HUES6 (cell line): ENCODE measurements at regions not wholly inside any gene's neighbourhood (a gene's known extent, or its start where the extent isn't known, plus 50 kb on each side); places are given as distances from the start of the nearest gene placed in this dataset.

Experiments used
- H3K27ac ChIP-seq: 2 replicates; pipeline ENCODE4 v1.7.0; 2013; ENCODE audit warnings: low read depth, mild to moderate bottlenecking, low read length, inconsistent platforms
- H3K27me3 ChIP-seq: 2 replicates; pipeline ENCODE4 v1.6.1; 2013; ENCODE audit warnings: low read length; ENCODE audit not compliant: control insufficient read depth, insufficient read depth
- H3K36me3 ChIP-seq: 2 replicates; pipeline ENCODE4 v1.6.1; 2013; ENCODE audit warnings: low read length; ENCODE audit not compliant: control insufficient read depth, insufficient read depth
- H3K4me1 ChIP-seq: 2 replicates; pipeline ENCODE4 v1.6.1; 2013; ENCODE audit warnings: low read length; ENCODE audit not compliant: control insufficient read depth, insufficient read depth
- H3K4me3 ChIP-seq: 2 replicates; pipeline ENCODE4 v1.5.1; 2013; ENCODE audit warnings: low read depth, low read length
- H3K9ac ChIP-seq: one replicate; pipeline ENCODE4 v1.6.1; 2013; ENCODE audit warnings: mild to moderate bottlenecking, low read length
- H3K9me3 ChIP-seq: 2 replicates; pipeline ENCODE4 v1.6.1; 2013; ENCODE audit warnings: low read depth, low read length; ENCODE audit not compliant: control insufficient read depth, insufficient read depth

DNA sequence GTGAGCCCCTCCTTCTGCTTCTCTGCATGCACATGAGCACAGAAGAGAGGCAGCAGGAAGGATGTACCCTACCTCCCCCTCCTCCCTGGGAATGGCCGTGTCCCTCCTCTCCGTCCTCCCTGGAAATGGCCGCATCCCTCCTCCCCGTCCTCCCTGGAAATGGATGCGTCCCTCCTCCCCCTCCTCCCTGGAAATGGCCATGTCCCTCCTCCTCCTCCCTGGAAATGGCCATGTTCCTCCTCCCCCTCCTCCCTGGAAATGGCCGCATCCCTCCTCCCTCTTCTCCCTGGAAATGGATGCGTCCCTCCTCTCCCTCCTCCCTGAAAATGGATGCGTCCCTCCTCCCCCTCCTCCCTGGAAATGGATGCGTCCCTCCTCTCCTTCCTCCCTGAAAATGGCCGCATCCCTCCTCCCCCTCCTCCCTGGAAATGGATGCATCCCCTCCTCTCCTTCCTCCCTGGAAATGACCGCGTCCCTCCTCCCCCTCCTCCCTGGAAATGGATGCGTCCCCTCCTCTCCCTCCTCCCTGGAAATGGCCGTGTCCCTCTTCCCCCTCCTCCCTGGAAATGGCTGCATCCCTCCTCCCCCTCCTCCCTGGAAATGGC is 428.6 kb downstream of the AACS start:
- Histone ChIP-seq H3K4me1 (no peaks in the 10 kb centered on the region), H3K27ac (no peak overlapping the region), H3K9me3 (no peaks in the 10 kb centered on the region; the same call in 1 of the 2 replicates), H3K27me3 (no peaks in the 10 kb centered on the region), H3K4me3 (no peak overlapping the region), H3K36me3 (no peaks in the 10 kb centered on the region), H3K9ac (no peak overlapping the region)

DNA sequence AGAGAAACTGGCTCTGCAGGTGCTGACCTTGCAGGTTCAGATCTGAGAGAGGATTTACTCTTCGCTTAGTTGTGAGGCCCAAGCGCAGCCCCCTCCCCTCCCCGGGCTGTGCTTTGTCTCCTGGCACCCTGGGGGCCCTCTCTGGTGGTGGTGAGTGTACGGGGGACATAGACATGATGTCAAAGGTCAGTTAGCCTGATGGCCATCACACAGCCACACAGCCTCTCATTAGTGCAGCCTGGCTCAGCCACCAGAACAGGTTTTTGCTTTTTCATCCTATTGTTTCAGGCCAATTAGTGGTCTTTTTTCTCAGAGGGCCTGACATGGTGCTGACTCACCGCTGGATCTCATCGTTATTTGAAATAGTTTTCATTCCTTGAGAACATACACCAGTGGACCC is 437.9 kb downstream of the AACS start:
- Histone ChIP-seq H3K4me1 (no peaks in the 10 kb centered on the region), H3K36me3 (no peaks in the 10 kb centered on the region), H3K9ac (no peak overlapping the region), H3K4me3 (no peak overlapping the region), H3K27ac (no peak overlapping the region), H3K9me3 (no peaks in the 10 kb centered on the region), H3K27me3 (no peaks in the 10 kb centered on the region)

DNA sequence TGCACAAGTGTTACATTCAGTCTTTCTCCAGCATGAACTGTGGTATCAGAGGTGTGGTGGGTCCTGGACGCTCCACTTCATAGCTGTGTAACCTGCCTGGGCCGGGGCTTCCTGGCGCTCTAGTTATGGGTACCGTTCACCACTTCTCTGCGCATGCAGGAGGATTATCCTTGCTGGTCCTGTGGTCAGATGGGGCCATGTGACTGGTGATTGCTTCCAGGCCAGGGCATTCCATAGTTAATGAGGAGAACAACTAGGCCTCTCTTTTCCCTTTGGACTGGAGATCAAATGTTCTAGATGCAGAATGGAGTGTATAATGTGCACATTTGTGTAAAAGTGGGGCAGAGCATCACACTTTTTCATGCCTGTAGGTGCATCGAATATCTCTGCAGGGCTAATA is 444.0 kb downstream of the AACS start:
- Histone ChIP-seq H3K9ac (no peak overlapping the region), H3K27me3 (no peaks in the 10 kb centered on the region), H3K27ac (no peak overlapping the region), H3K36me3 (no peaks in the 10 kb centered on the region), H3K4me3 (no peak overlapping the region), H3K9me3 (no peaks in the 10 kb centered on the region), H3K4me1 (no peaks in the 10 kb centered on the region)

DNA sequence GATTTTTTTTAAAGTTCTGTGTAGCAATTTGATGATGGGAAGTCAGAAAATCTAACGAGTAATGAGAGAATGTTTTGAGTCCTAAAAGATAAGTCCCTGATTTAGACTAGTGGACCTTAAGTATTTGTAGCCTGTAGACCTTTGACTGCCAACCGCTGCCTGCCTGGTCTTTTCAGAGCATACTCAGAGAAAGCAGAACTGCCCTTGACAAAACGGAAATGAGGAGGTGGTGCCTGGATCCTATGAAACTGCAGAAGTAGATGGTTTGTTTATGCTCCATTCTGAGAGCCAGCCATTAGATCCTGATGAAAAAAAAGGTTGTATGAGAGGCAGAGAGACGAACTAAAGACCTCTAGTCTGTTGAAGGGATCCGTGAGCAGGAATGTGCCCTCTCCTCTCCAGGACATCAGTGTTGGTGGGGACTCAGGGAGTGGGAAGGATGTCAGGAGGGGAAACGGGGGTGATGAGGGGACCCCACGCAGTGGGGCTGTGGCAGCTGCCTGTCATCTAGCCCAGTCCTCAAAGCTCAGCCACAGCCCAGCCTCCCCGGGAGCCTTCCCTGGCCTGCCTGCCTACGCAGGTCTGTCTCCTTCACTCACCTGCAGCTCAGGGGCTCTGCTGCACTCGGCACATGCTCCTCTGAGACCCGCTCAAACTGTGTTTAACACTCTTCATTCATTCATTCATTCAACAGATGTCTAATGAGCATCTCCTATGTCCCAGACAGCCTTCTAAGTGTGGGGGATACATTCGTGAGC is 447.5 kb downstream of the AACS start:
- Histone ChIP-seq H3K4me1 (no peaks in the 10 kb centered on the region), H3K4me3 (no peak overlapping the region), H3K27me3 (no peaks in the 10 kb centered on the region), H3K9me3 (no peaks in the 10 kb centered on the region), H3K9ac (no peak overlapping the region), H3K27ac (no peak overlapping the region), H3K36me3 (no peaks in the 10 kb centered on the region)

DNA sequence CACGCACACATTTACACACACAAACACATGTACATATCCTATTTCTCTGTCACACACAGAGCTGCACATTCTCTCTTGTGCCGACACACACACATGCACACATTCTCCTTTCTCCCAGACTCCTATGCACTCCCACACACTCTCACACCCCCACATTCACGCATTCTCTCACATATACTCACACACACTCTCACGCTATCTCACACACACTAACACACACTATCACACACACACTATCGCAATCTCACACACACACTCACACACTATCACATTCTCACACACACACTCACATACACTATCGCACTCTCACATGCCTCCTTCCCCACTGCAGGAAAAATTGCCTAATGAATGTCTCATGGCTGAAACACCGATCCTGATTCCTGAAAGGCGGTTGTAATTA is 450.7 kb downstream of the AACS start:
- H3K27me3 ChIP-seq: no peaks in the 10 kb centered on the region
- no peak overlapping the region for H3K27ac ChIP-seq
- H3K4me1 ChIP-seq: no peaks in the 10 kb centered on the region
- H3K36me3 ChIP-seq: no peaks in the 10 kb centered on the region
- H3K9ac ChIP-seq: no peak overlapping the region
- H3K4me3 ChIP-seq: no peak overlapping the region
- no peaks in the 10 kb centered on the region for H3K9me3 ChIP-seq

DNA sequence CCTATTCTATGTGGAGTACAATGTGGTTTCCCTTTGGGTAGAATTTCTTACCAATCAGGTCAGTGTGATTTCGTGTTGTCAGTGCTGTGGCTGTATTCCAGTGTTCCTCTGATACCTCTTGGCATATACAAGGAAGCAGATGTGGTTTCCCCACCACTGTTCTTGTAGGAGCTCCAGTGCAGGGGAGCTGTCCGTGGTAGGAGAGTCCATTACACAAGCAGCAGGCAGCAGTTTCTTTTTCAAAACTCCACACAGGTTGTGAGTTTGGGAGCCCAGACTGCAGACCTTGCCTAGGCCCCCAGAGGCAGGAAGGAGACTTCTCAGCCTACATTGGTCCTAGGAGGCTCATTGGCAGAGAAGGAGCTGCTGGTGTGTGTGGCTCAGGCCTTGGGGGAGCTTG is 452.8 kb downstream of the AACS start:
- H3K27me3 ChIP-seq: no peaks in the 10 kb centered on the region
- no peaks in the 10 kb centered on the region for H3K36me3 ChIP-seq
- H3K4me3 ChIP-seq: no peak overlapping the region
- H3K4me1 ChIP-seq: no peaks in the 10 kb centered on the region
- 0 out of 2 replicates have a peak, but pooled peaks cover 3% of the 10 kb centered on the region for H3K9me3 ChIP-seq
- H3K27ac ChIP-seq: no peak overlapping the region
- H3K9ac ChIP-seq: no peak overlapping the region

DNA sequence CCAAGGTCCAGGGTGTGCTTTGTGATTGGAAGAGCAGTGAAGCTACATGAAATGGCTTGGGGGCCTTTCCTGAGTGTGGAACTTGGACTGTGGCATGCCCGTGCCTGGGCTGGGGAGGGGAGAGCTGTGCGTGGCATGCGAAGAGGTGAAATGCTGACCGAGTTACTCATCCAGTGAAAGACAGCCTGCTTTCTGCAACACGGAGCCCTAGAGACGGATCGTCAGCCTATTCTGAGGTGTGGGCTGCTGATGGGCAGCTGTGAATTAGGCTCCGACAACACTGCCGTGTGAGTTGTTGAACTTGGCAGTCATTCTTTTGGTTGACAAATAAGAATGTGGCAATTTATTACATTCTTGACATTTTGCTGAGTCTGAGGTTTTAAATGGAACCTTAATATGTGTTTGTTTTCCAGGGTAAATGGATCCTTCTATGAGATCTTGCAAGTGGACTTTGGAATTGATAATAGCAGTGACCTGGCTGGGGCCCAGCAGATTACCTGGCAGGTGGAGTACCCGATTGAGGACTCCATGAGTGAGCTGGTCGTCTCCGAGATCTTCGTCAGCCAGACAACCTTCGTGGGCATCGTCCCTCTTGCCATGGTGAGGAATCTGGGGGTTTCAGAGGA is 453.9 kb downstream of the AACS start:
- Histone ChIP-seq H3K27me3 (no peaks in the 10 kb centered on the region), H3K27ac (no peak overlapping the region), H3K4me1 (no peaks in the 10 kb centered on the region), H3K4me3 (no peak overlapping the region), H3K9me3 (0 out of 2 replicates have a peak, but pooled peaks cover 3% of the 10 kb centered on the region), H3K36me3 (no peaks in the 10 kb centered on the region), H3K9ac (no peak overlapping the region)

DNA sequence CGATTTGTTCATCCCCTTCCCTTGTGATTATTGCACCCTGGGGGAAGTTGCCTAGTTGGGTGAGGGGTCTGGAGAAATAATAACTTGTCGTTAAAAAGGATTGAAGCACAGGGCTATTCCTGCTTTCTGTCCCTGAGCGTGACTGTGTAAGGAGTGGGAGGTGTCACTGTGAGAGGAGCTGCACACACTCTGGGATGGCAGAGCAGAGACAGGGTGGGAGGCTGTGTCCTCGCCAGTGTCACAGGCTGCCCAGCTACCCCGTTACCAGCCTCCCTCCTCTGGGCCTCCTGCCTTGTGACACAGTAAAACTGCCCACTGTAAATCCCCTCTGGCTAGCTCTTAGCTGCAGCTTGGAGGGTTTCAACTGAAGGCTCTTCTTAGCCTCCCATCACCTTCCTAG is 460.6 kb downstream of the AACS start:
- Histone ChIP-seq H3K4me3 (no peak overlapping the region), H3K27me3 (no peaks in the 10 kb centered on the region), H3K9me3 (0 out of 2 replicates have a peak, but pooled peaks cover 3% of the 10 kb centered on the region), H3K27ac (no peak overlapping the region), H3K4me1 (no peaks in the 10 kb centered on the region), H3K9ac (no peak overlapping the region), H3K36me3 (no peaks in the 10 kb centered on the region)

DNA sequence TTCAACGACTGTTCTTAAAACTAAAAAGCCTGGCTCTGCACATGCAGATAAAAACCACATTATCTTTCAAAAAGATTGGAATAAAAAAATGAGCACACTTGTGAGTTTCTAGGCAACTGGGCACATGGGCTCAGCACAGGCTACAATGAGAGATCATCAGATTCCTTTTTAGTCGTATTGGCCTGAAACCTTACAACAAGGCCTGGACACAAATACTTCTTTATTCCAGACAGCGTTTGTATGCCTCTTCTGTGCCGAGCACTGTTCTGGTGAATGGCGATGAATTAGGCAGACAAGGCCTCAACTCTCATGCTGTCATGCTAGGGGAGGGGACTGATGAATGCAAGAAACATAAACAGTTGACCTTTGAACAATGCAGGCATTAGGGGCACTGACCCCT is 463.0 kb downstream of the AACS start:
- Histone ChIP-seq H3K27me3 (peaks cover 3% of the 10 kb centered on the region; the same call in 1 of the 2 replicates), H3K4me3 (no peak overlapping the region), H3K36me3 (no peaks in the 10 kb centered on the region), H3K27ac (no peak overlapping the region), H3K4me1 (no peaks in the 10 kb centered on the region), H3K9me3 (no peaks in the 10 kb centered on the region), H3K9ac (no peak overlapping the region)

DNA sequence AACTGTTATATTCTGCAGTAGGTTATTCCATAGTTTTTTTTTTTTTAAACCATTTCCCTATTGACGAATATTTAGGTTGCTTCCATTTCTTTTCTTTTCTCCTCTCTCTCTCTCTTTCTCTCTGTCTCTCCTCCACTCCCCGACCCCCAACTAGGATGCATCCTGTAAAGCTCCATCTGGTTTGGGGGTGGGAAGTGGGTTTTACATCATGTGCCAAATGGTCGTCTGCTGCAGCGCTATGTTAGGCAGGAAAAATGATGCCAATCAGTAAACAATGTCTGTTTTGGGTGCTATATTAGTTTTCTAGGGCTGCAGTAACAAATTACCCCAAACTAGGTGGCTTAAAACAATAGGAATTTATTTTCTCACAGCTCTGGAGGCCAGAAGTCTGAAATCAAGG is 465.0 kb downstream of the AACS start:
- Histone ChIP-seq H3K4me3 (no peak overlapping the region), H3K27me3 (peaks cover 3% of the 10 kb centered on the region; the same call in 1 of the 2 replicates), H3K9me3 (no peaks in the 10 kb centered on the region), H3K27ac (no peak overlapping the region), H3K4me1 (no peaks in the 10 kb centered on the region), H3K36me3 (no peaks in the 10 kb centered on the region), H3K9ac (no peak overlapping the region)

DNA sequence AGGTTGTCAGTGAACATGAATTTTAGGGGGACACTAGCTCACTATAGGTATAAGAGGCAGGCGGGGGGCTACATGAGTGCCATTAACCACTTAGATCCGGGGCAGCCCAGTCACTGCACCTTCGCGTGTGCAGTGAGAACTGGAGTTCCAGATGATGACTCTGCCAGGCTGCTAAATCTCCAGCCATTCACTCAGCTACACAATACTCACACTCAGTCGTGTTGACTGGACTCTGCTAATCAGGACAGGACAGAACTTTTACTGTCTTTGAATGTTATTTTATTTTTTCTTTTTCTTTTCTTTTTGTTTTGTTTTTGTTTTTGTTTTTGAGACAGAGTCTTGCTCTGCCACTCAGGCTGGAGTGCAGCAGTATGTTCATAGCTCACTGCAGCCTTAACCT is 465.6 kb downstream of the AACS start:
- Histone ChIP-seq H3K4me3 (no peak overlapping the region), H3K36me3 (no peaks in the 10 kb centered on the region), H3K9me3 (no peaks in the 10 kb centered on the region), H3K9ac (no peak overlapping the region), H3K4me1 (no peaks in the 10 kb centered on the region), H3K27me3 (peaks cover 3% of the 10 kb centered on the region; the same call in 1 of the 2 replicates), H3K27ac (no peak overlapping the region)
